HepG2 (cell line): ENCODE measurements at regions not wholly inside any gene's neighbourhood (a gene's known extent, or its start where the extent isn't known, plus 50 kb on each side); places are given as distances from the start of the nearest gene placed in this dataset.

Experiments used
- ESRRA ChIP-seq: sonication (generic); formaldehyde crosslinking; IDR thresholded peaks from 2 replicates; pipeline ENCODE4 v1.5.1; 2020; ENCODE audit warnings: mild to moderate bottlenecking, low read depth, missing genetic modification reagents
- JUN ChIP-seq: sonication (generic); formaldehyde crosslinking; IDR thresholded peaks from 2 replicates; pipeline ENCODE4 v1.4.0; 2020; ENCODE audit warnings: mild to moderate bottlenecking, missing genetic modification reagents
- KDM1A ChIP-seq: IDR thresholded peaks from 2 replicates; pipeline ENCODE4 v1.6.1; 2016; ENCODE audit warnings: missing compliant biosample characterization
- KMT2B ChIP-seq: IDR thresholded peaks from 2 replicates; pipeline ENCODE4 v1.6.1; 2016; ENCODE audit warnings: missing genetic modification reagents, missing compliant biosample characterization
- NBN ChIP-seq: fragments of 450-650 bp; conservative IDR thresholded peaks from 2 replicates; pipeline ENCODE4 v1.6.1; 2017
- YEATS2 ChIP-seq: sonication (generic); formaldehyde crosslinking; IDR thresholded peaks from 2 replicates; pipeline ENCODE4 v1.4.0; 2020; ENCODE audit warnings: missing genetic modification reagents, borderline replicate concordance
- TF ChIP-seq, protein P1 (sequence below): sonication (generic); IDR thresholded peaks from 2 replicates; pipeline ENCODE4 v1.6.1; 2016; ENCODE audit warnings: low read depth, borderline replicate concordance

DNA sequence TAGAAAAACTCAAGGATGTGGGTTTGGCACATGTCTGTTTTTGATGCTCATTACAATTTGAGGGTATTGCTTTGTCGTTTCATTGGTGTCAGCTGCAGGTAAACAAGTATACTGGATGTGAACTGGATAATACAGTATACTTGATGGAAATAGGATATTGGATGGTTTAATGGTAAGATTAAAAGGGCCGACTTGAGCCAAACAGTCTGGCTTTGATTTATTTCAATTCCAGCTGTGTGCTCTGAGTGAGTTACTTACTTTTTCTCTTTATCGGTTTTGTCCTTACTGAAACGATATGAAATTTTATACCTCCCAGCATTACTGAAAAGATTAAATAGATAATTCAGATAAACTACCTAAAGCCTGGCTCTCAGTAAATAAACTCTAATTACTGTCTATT lies 227.6 kb downstream of the ASXL3 start:
- TF ChIP-seq NBN (no peak), ESRRA (CRISPR knock-in tag) (no peak), KMT2B (CRISPR knock-in tag) (no peak), JUN (CRISPR knock-in tag) (no peak), YEATS2 (CRISPR knock-in tag) (no peak), KDM1A (CRISPR knock-in tag) (no peak)
- TF ChIP-seq, protein P1, sequence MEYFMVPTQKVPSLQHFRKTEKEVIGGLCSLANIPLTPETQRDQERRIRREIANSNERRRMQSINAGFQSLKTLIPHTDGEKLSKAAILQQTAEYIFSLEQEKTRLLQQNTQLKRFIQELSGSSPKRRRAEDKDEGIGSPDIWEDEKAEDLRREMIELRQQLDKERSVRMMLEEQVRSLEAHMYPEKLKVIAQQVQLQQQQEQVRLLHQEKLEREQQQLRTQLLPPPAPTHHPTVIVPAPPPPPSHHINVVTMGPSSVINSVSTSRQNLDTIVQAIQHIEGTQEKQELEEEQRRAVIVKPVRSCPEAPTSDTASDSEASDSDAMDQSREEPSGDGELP, result no peak
